PC-9 (cell line): ENCODE measurements at regions not wholly inside any gene's neighbourhood (a gene's known extent, or its start where the extent isn't known, plus 50 kb on each side); places are given as distances from the start of the nearest gene placed in this dataset.

ENCODE experiments used
- EZH2 ChIP-seq: fragments of 200-600 bp; sonication (generic); IDR thresholded peaks from 2 replicates; pipeline ENCODE4 v1.8.0; 2017; ENCODE audit warnings: antibody characterized with exemption, low read depth
- TF ChIP-seq, protein P1 (sequence below): fragments of 200-600 bp; sonication (generic); conservative IDR thresholded peaks from 2 replicates; pipeline ENCODE4 v1.6.1; 2017; ENCODE audit warnings: mixed run types, antibody characterized with exemption, mild to moderate bottlenecking, moderate library complexity

DNA sequence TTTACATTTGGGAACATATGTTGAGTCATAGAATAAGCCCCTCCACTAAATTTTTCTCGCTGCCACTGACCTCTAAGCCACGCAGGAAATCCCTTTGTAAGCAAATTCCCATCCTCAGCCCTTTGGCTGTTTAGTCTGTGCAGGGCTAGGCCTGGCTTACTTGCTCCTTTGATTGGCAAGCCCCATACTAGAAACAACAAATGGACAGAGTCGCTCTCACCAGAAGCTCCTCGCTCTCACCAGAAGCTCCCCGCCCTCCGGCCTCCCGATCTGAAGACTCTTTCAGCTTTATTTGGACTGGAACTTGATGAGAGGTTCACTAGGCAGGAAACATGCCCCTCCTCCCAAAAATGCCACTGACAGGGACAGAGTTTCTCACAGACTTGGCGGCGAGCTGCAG lies 149.2 kb upstream of the EXOC2 start:
- TF ChIP-seq, protein P1, sequence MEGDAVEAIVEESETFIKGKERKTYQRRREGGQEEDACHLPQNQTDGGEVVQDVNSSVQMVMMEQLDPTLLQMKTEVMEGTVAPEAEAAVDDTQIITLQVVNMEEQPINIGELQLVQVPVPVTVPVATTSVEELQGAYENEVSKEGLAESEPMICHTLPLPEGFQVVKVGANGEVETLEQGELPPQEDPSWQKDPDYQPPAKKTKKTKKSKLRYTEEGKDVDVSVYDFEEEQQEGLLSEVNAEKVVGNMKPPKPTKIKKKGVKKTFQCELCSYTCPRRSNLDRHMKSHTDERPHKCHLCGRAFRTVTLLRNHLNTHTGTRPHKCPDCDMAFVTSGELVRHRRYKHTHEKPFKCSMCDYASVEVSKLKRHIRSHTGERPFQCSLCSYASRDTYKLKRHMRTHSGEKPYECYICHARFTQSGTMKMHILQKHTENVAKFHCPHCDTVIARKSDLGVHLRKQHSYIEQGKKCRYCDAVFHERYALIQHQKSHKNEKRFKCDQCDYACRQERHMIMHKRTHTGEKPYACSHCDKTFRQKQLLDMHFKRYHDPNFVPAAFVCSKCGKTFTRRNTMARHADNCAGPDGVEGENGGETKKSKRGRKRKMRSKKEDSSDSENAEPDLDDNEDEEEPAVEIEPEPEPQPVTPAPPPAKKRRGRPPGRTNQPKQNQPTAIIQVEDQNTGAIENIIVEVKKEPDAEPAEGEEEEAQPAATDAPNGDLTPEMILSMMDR = no peak
- no peak for TF ChIP-seq EZH2
